Vagina (tissue), 2 donors: ENCODE measurements at regions not wholly inside any gene's neighbourhood (a gene's known extent, or its start where the extent isn't known, plus 50 kb on each side); places are given as distances from the start of the nearest gene placed in this dataset.

Experiments
- DNase-seq, 2 donors: peaks; one replicate each; pipeline ENCODE4 v3.0.0-alpha.2; 2017; ENCODE audit errors: extremely low spot score in 2 of 2
- H3K27ac ChIP-seq: fragments of 200-600 bp; sonication (generic); one replicate; pipeline ENCODE4 v1.5.1; 2019
- H3K27me3 ChIP-seq: fragments of 200-600 bp; sonication (generic); one replicate; pipeline ENCODE4 v1.5.1; 2019
- H3K36me3 ChIP-seq, 2 donors: fragments of 200-600 bp; sonication (generic); one replicate each; pipeline ENCODE4 v1.5.1; 2017 to 2019
- H3K4me1 ChIP-seq: fragments of 200-600 bp; sonication (generic); one replicate; pipeline ENCODE4 v1.5.1; 2019
- H3K4me3 ChIP-seq, 2 donors: fragments of 200-600 bp; sonication (generic); 1 replicate in 1 of 2; 2 replicates in 1 of 2; pipeline ENCODE4 v1.5.1; 2016 to 2019
- H3K9me3 ChIP-seq: fragments of 200-600 bp; sonication (generic); one replicate; pipeline ENCODE4 v1.5.1; 2019
- CTCF ChIP-seq, 3 experiments: fragments of 450-650 bp in 2 of 3; fragments of 200-600 bp in 1 of 3; sonication (generic) in 1 of 3; IDR thresholded peaks; one replicate each; pipeline ENCODE4 v1.5.1; 2017 to 2019; ENCODE audit warnings: antibody characterized with exemption in 3 of 3, mild to moderate bottlenecking in 2 of 3, moderate library complexity in 2 of 3
- POLR2A ChIP-seq, 2 donors: fragments of 450-650 bp; IDR thresholded peaks; one replicate each; pipeline ENCODE4 v1.6.1; 2017; ENCODE audit warnings: antibody characterized with exemption in 2 of 2, mild to moderate bottlenecking in 2 of 2, moderate library complexity in 2 of 2
- POLR2AphosphoS5 ChIP-seq, 2 donors: sonication (generic); formaldehyde crosslinking; IDR thresholded peaks; one replicate each; pipeline ENCODE4 v1.9.0; 2017; ENCODE audit warnings: antibody characterized with exemption in 2 of 2, mild to moderate bottlenecking in 2 of 2, low read depth in 1 of 2; ENCODE audit not compliant: insufficient read depth in 1 of 2
- intact Hi-C: fragments of 100-400 bp; cut with DNase I; formaldehyde crosslinking; loops from one replicate; pipeline ENCODE4 v1.15.1; 2023

GRCh38 chrX:4754878-4755604, 1041.6 kb upstream of the PRKX start:
- Histone ChIP-seq H3K27ac (no peak overlapping the region), H3K4me1 (no peaks in the 10 kb centered on the region), H3K9me3 (no peaks in the 10 kb centered on the region), H3K27me3 (no peaks in the 10 kb centered on the region), H3K36me3 (no peaks in the 10 kb centered on the region), H3K4me3 (no peak overlapping the region)
- intact Hi-C loops = no loop called here
- DNase-seq = no peak
- TF ChIP-seq CTCF (IDR thresholded peaks at IDR 0.05) (no peak), POLR2A (IDR thresholded peaks at IDR 0.05) (no peak), POLR2AphosphoS5 (IDR thresholded peaks at IDR 0.05; ENCODE audit: insufficient read depth in 1 of 2, low read depth in 1 of 2) (no peak)

- TF ChIP-seq POLR2AphosphoS5 (IDR thresholded peaks at IDR 0.05; ENCODE audit: insufficient read depth in 1 of 2, low read depth in 1 of 2) = no peak
- no peak for TF ChIP-seq CTCF (IDR thresholded peaks at IDR 0.05)
- no peak for TF ChIP-seq POLR2A (IDR thresholded peaks at IDR 0.05)
- intact Hi-C loops = no loop called here
- H3K27ac ChIP-seq = no peak overlapping the region
- no peaks in the 10 kb centered on the region for H3K36me3 ChIP-seq
- no peak overlapping the region for H3K4me3 ChIP-seq
- H3K9me3 ChIP-seq = no peaks in the 10 kb centered on the region
- DNase-seq = no peak
- H3K4me1 ChIP-seq = no peaks in the 10 kb centered on the region
- H3K27me3 ChIP-seq = no peaks in the 10 kb centered on the region
These were observed 1027.6 kb upstream of the PRKX start for GRCh38 chrX:4741024-4741423.

- Histone ChIP-seq H3K27me3 (no peaks in the 10 kb centered on the region), H3K27ac (no peak overlapping the region), H3K4me1 (no peaks in the 10 kb centered on the region), H3K9me3 (no peaks in the 10 kb centered on the region), H3K4me3 (no peak overlapping the region), H3K36me3 (no peaks in the 10 kb centered on the region)
- DNase-seq = no peak
- TF ChIP-seq POLR2AphosphoS5 (IDR thresholded peaks at IDR 0.05; ENCODE audit: insufficient read depth in 1 of 2, low read depth in 1 of 2) (no peak), POLR2A (IDR thresholded peaks at IDR 0.05) (no peak)
- intact Hi-C loops = no loop called here
These were observed 1021.9 kb upstream of the PRKX start for GRCh38 chrX:4735299-4735698.

GRCh38 chrX:4710618-4711433, 997.4 kb upstream of the PRKX start:
- DNase-seq = no peak
- Histone ChIP-seq H3K9me3 (no peaks in the 10 kb centered on the region), H3K4me3 (no peak overlapping the region), H3K4me1 (no peaks in the 10 kb centered on the region), H3K27me3 (no peaks in the 10 kb centered on the region), H3K27ac (no peak overlapping the region), H3K36me3 (no peaks in the 10 kb centered on the region)
- intact Hi-C loops = no loop called here
- no peak for TF ChIP-seq POLR2A (IDR thresholded peaks at IDR 0.05)
- TF ChIP-seq CTCF (IDR thresholded peaks at IDR 0.05) = no peak
- no peak for TF ChIP-seq POLR2AphosphoS5 (IDR thresholded peaks at IDR 0.05; ENCODE audit: insufficient read depth in 1 of 2, low read depth in 1 of 2)

- H3K4me1 ChIP-seq = no peaks in the 10 kb centered on the region
- no peaks in the 10 kb centered on the region for H3K27me3 ChIP-seq
- no peaks in the 10 kb centered on the region for H3K36me3 ChIP-seq
- H3K4me3 ChIP-seq = no peak overlapping the region
- no peaks in the 10 kb centered on the region for H3K9me3 ChIP-seq
- no peak for DNase-seq
- no peak overlapping the region for H3K27ac ChIP-seq
- intact Hi-C loops = no loop called here
- TF ChIP-seq POLR2AphosphoS5 (IDR thresholded peaks at IDR 0.05; ENCODE audit: insufficient read depth in 1 of 2, low read depth in 1 of 2) (no peak), CTCF (IDR thresholded peaks at IDR 0.05) (no peak), POLR2A (IDR thresholded peaks at IDR 0.05) (no peak)
These were observed 995.7 kb upstream of the PRKX start for GRCh38 chrX:4708970-4709760.
